HCT116 (cell line): ENCODE measurements at regions not wholly inside any gene's neighbourhood (a gene's known extent, or its start where the extent isn't known, plus 50 kb on each side); places are given as distances from the start of the nearest gene placed in this dataset.

Experiments
- ATAC-seq: fragments of 200-7000 bp; cut with Tn5 transposase; 2 replicates; pipeline ENCODE4 v1.9.1; 2020; ENCODE audit warnings: mild to moderate bottlenecking, moderate library complexity
- BruUV-seq: library from RNA; stranded (reverse); fragments of 400-500 nt; replicated peaks from 2 replicates; lab custom pipeline; 2021; lab: Mats Ljungman, UMichigan
- CTCF ChIA-PET: fragments of 300-600 bp; sonication (Branson Sonifier 250); formaldehyde crosslinking; loops from one replicate; lab custom pipeline; 2021; ENCODE audit warnings: antibody characterized with exemption; lab: Charles Lee
- POLR2A ChIA-PET: fragments of 300-600, 350-600 bp; sonication (Branson Sonifier 250); formaldehyde crosslinking; loops from one replicate; lab custom pipeline; 2021; ENCODE audit warnings: antibody characterized with exemption; lab: Charles Lee
- RAD21 ChIA-PET, 2 experiments: fragments of 300-600 bp; sonication (Branson Sonifier 250); formaldehyde crosslinking; loops; one replicate each; lab custom pipeline; 2023; ENCODE audit warnings: low total read pairs in 2 of 2; ENCODE audit not compliant: uncharacterized antibody in 2 of 2, unreplicated experiment in 2 of 2, low non-redundant PET in 1 of 2; lab: Charles Lee
- DNase-seq: peaks from one replicate; pipeline ENCODE4 v3.0.0-alpha.2; 2010; ENCODE audit warnings: low read depth, low spot score
- H2AFZ ChIP-seq: fragments of 200-600 bp; shearing (Covaris generic), sonication (generic); 2 replicates; pipeline ENCODE4 v1.6.1; 2017; ENCODE audit warnings: low read depth, mixed run types, mixed read lengths, antibody characterized with exemption, low read length; ENCODE audit not compliant: poor library complexity, severe bottlenecking
- H3K27ac ChIP-seq: 2 replicates; pipeline ENCODE4 v1.5.1; 2012; ENCODE audit warnings: low read depth, low read length
- H3K27me3 ChIP-seq: fragments of 200-600 bp; sonication (generic); 2 replicates; pipeline ENCODE4 v1.6.1; 2016; ENCODE audit warnings: mixed run types, low read length, mixed read lengths; ENCODE audit not compliant: insufficient read depth
- H3K36me3 ChIP-seq, 2 experiments: fragments of 200-500 bp in 1 of 2; fragments of 200-600 bp in 1 of 2; sonication (Bioruptor generic) in 1 of 2; sonication (generic) in 1 of 2; 2 replicates each; pipeline versions ENCODE4 v1.5.1 to v1.6.1; 2014 to 2016; ENCODE audit warnings: low read length in 2 of 2, inconsistent platforms in 1 of 2, mixed read lengths in 1 of 2, mixed run types in 1 of 2; ENCODE audit not compliant: insufficient read depth in 2 of 2, control insufficient read depth in 1 of 2
- H3K4me1 ChIP-seq, 2 experiments: fragments of 200-600 bp in 1 of 2; sonication (generic) in 1 of 2; 2 replicates each; pipeline versions ENCODE4 v1.5.1 to v1.6.1; 2012 to 2017; ENCODE audit warnings: low read length in 2 of 2, inconsistent platforms in 1 of 2, mild to moderate bottlenecking in 1 of 2, mixed read lengths in 1 of 2, mixed run types in 1 of 2, moderate library complexity in 1 of 2; ENCODE audit not compliant: insufficient read depth in 2 of 2, control insufficient read depth in 1 of 2
- H3K4me2 ChIP-seq: fragments of 200-600 bp; sonication (generic); 2 replicates; pipeline ENCODE4 v1.6.1; 2017; ENCODE audit warnings: mixed run types, low read length, mixed read lengths
- H3K4me3 ChIP-seq, 2 experiments: fragments of 200-600 bp in 1 of 2; sonication (generic) in 1 of 2; replicated peaks in 1 of 2; 2 replicates each; pipeline ENCODE4 v1.5.1; 2011 to 2016; ENCODE audit warnings: low read length in 2 of 2, control low read depth in 1 of 2, low read depth in 1 of 2, mild to moderate bottlenecking in 1 of 2, mixed read lengths in 1 of 2, mixed run types in 1 of 2
- H3K79me2 ChIP-seq: fragments of 200-600 bp; sonication (generic); 2 replicates; pipeline ENCODE4 v1.6.1; 2017; ENCODE audit warnings: mild to moderate bottlenecking, mixed run types, low read length, moderate library complexity, mixed read lengths; ENCODE audit not compliant: insufficient read depth
- H3K9ac ChIP-seq: fragments of 200-600 bp; sonication (generic); 2 replicates; pipeline ENCODE4 v1.6.1; 2016; ENCODE audit warnings: low read length, mixed read lengths
- H3K9me2 ChIP-seq: fragments of 200-600 bp; sonication (generic), shearing (Covaris generic); 2 replicates; pipeline ENCODE4 v1.6.1; 2017; ENCODE audit warnings: mixed run types, mild to moderate bottlenecking, moderate library complexity; ENCODE audit not compliant: insufficient read depth
- H3K9me3 ChIP-seq, 2 experiments: fragments of 200-500 bp in 1 of 2; fragments of 200-600 bp in 1 of 2; sonication (Bioruptor generic) in 1 of 2; sonication (generic) in 1 of 2; 2 replicates each; pipeline ENCODE4 v1.6.1; 2014 to 2017; ENCODE audit warnings: low read length in 2 of 2, mixed read lengths in 2 of 2, inconsistent platforms in 1 of 2, low read depth in 1 of 2, mild to moderate bottlenecking in 1 of 2, mixed run types in 1 of 2, moderate library complexity in 1 of 2; ENCODE audit not compliant: control insufficient read depth in 1 of 2, insufficient read depth in 1 of 2
- H4K20me1 ChIP-seq: fragments of 200-600 bp; sonication (generic), shearing (Covaris generic); 2 replicates; pipeline ENCODE4 v1.6.1; 2017; ENCODE audit warnings: mixed run types, mild to moderate bottlenecking, moderate library complexity; ENCODE audit not compliant: insufficient read depth
- ATF3 ChIP-seq: IDR thresholded peaks from 2 replicates; pipeline ENCODE4 v1.6.1; 2012
- CBX3 ChIP-seq: IDR thresholded peaks from 2 replicates; pipeline ENCODE4 v1.6.1; 2012; ENCODE audit warnings: low read depth
- CTCF ChIP-seq, 3 experiments: fragments of 200-600 bp in 1 of 3; sonication (generic) in 1 of 3; IDR thresholded peaks in 2 of 3; conservative IDR thresholded peaks in 1 of 3; 2 replicates each; pipeline ENCODE4 v1.5.1; 2012 to 2017; ENCODE audit warnings: low read depth in 2 of 3, low read length in 2 of 3, antibody characterized with exemption in 1 of 3, borderline replicate concordance in 1 of 3, control low read depth in 1 of 3, mild to moderate bottlenecking in 1 of 3, mixed read lengths in 1 of 3, mixed run types in 1 of 3, moderate library complexity in 1 of 3; ENCODE audit not compliant: insufficient read depth in 1 of 3
- EGR1 ChIP-seq: IDR thresholded peaks from 2 replicates; pipeline ENCODE4 v1.6.1; 2012; ENCODE audit warnings: low read depth
- EZH2 ChIP-seq: fragments of 200-600 bp; sonication (generic); IDR thresholded peaks from 2 replicates; pipeline ENCODE4 v1.6.1; 2017; ENCODE audit warnings: antibody characterized with exemption, mixed run types
- EZH2phosphoT487 ChIP-seq: fragments of 200-600 bp; IDR thresholded peaks from 2 replicates; pipeline ENCODE4 v1.6.1; 2018; ENCODE audit warnings: antibody characterized with exemption, borderline replicate concordance
- RAD21 ChIP-seq: IDR thresholded peaks from 2 replicates; pipeline ENCODE4 v1.6.1; 2012; ENCODE audit warnings: low read depth, mild to moderate bottlenecking
- SIN3A ChIP-seq: IDR thresholded peaks from 2 replicates; pipeline ENCODE4 v1.6.1; 2012; ENCODE audit warnings: low read depth
- SP1 ChIP-seq: IDR thresholded peaks from 2 replicates; pipeline ENCODE4 v1.6.1; 2012; ENCODE audit warnings: low read depth
- intact Hi-C: fragments of 100-400 bp; cut with micrococcal nuclease; formaldehyde crosslinking; loops from 2 replicates; pipeline ENCODE4 v1.10.0; 2022
- TF ChIP-seq, protein P1 (sequence below): IDR thresholded peaks from 2 replicates; pipeline ENCODE4 v1.6.1; 2012
- TF ChIP-seq, protein P2 (sequence below): IDR thresholded peaks from 2 replicates; pipeline ENCODE4 v1.6.1; 2011; ENCODE audit warnings: mild to moderate bottlenecking, low read length, moderate library complexity; ENCODE audit not compliant: insufficient replicate concordance; ENCODE audit errors: extremely low read depth

GRCh38 chr11:33944345-33944692 lies 52.4 kb upstream of the LMO2 start (continued):
- TF ChIP-seq ATF3 = no peak

GRCh38 chr11:33942954-33943353 lies 51.1 kb upstream of the LMO2 start:
- H3K27ac ChIP-seq = no peak overlapping the region

More at GRCh38 chr11:33942954-33943353, 51.1 kb upstream of the LMO2 start:
- Histone ChIP-seq H4K20me1 (no peaks in the 10 kb centered on the region), H3K4me3 (no peak overlapping the region), H3K27me3 (no peaks in the 10 kb centered on the region), H3K9me3 (no peaks in the 10 kb centered on the region), H3K79me2 (no peaks in the 10 kb centered on the region), H3K9ac (no peak overlapping the region), H3K9me2 (no peaks in the 10 kb centered on the region), H3K36me3 (no peaks in the 10 kb centered on the region), H3K4me1 (peaks cover 10 to 30% of the 10 kb centered on the region in 2 experiments; a peak in 3 of 4 replicates), H2AFZ (peak overlapping the region; percentile 46), H3K4me2 (peak overlapping the region; percentile 35)
- DNase-seq = peak; percentile 3
- RAD21 ChIA-PET = no interaction called here
- no peak for ATAC-seq
- intact Hi-C loops = no loop called here
- no TSS peak for BruUV-seq
- POLR2A ChIA-PET = no interaction called here
- TF ChIP-seq, protein P1, sequence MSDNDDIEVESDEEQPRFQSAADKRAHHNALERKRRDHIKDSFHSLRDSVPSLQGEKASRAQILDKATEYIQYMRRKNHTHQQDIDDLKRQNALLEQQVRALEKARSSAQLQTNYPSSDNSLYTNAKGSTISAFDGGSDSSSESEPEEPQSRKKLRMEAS = no peak
- no peak for TF ChIP-seq SIN3A
- TF ChIP-seq, protein P2, sequence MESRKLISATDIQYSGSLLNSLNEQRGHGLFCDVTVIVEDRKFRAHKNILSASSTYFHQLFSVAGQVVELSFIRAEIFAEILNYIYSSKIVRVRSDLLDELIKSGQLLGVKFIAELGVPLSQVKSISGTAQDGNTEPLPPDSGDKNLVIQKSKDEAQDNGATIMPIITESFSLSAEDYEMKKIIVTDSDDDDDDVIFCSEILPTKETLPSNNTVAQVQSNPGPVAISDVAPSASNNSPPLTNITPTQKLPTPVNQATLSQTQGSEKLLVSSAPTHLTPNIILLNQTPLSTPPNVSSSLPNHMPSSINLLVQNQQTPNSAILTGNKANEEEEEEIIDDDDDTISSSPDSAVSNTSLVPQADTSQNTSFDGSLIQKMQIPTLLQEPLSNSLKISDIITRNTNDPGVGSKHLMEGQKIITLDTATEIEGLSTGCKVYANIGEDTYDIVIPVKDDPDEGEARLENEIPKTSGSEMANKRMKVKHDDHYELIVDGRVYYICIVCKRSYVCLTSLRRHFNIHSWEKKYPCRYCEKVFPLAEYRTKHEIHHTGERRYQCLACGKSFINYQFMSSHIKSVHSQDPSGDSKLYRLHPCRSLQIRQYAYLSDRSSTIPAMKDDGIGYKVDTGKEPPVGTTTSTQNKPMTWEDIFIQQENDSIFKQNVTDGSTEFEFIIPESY = no peak
- no peak for TF ChIP-seq EZH2phosphoT487
- TF ChIP-seq CTCF (IDR thresholded peaks at IDR 0.05 in 2 of 3, conservative IDR thresholded peaks at IDR 0.05 in 1 of 3; ENCODE audit: borderline replicate concordance in 1 of 3, insufficient read depth in 1 of 3, low read depth in 2 of 3, low read length in 2 of 3) = no peak
- TF ChIP-seq EZH2 = no peak
- no peak for TF ChIP-seq RAD21
- no peak for TF ChIP-seq SP1
- no peak for TF ChIP-seq CBX3
- TF ChIP-seq EGR1 = no peak
- CTCF ChIA-PET = no interaction called here
